Neuronal stem cell (in vitro differentiated cells): ENCODE measurements at regions not wholly inside any gene's neighbourhood (a gene's known extent, or its start where the extent isn't known, plus 50 kb on each side); places are given as distances from the start of the nearest gene placed in this dataset.
A peak's percentile ranks its signal among the peaks of the same experiment; 100 is the strongest.

ENCODE experiments used
- DNase-seq: peaks from one replicate; pipeline ENCODE4 v3.0.0-alpha.2; 2013; ENCODE audit warnings: low spot score
- H2AFZ ChIP-seq: one replicate; pipeline ENCODE4 v1.6.1; 2013; ENCODE audit warnings: mild to moderate bottlenecking, low read length, inconsistent platforms
- H2AK5ac ChIP-seq: 2 replicates; pipeline ENCODE4 v1.6.1; 2013; ENCODE audit warnings: low read depth, mild to moderate bottlenecking, inconsistent platforms, low read length, moderate library complexity, mixed read lengths
- H2BK120ac ChIP-seq: 2 replicates; pipeline ENCODE4 v1.6.1; 2013; ENCODE audit warnings: low read depth, mild to moderate bottlenecking, inconsistent platforms, low read length, moderate library complexity, mixed read lengths
- H2BK12ac ChIP-seq: one replicate; pipeline ENCODE4 v1.6.1; 2013; ENCODE audit warnings: low read length, inconsistent platforms
- H2BK15ac ChIP-seq: 2 replicates; pipeline ENCODE4 v1.6.1; 2013; ENCODE audit warnings: mild to moderate bottlenecking, low read length, inconsistent platforms, mixed read lengths
- H2BK5ac ChIP-seq: one replicate; pipeline ENCODE4 v1.6.1; 2013; ENCODE audit warnings: inconsistent platforms, mild to moderate bottlenecking, low read length, moderate library complexity
- H3K14ac ChIP-seq: one replicate; pipeline ENCODE4 v1.6.1; 2013; ENCODE audit warnings: low read length, inconsistent platforms
- H3K18ac ChIP-seq: 2 replicates; pipeline ENCODE4 v1.6.1; 2013; ENCODE audit warnings: low read length, inconsistent platforms
- H3K23ac ChIP-seq: 2 replicates; pipeline ENCODE4 v1.6.1; 2013; ENCODE audit warnings: low read depth, mild to moderate bottlenecking, mixed read lengths, low read length, inconsistent platforms; ENCODE audit not compliant: poor library complexity
- H3K27ac ChIP-seq: replicated peaks from 3 replicates; pipeline ENCODE4 v1.5.1; 2013; ENCODE audit warnings: low read length, inconsistent platforms
- H3K27me3 ChIP-seq, 3 experiments: 2 replicates each; pipeline ENCODE4 v1.6.1; 2013; ENCODE audit warnings: low read length in 3 of 3, mild to moderate bottlenecking in 2 of 3, inconsistent platforms in 1 of 3, low read depth in 1 of 3, mixed read lengths in 1 of 3, moderate library complexity in 1 of 3; ENCODE audit not compliant: control insufficient read depth in 3 of 3, insufficient read depth in 3 of 3
- H3K36me3 ChIP-seq, 2 donors: replicated peaks in 1 of 2; 2 replicates each; pipeline ENCODE4 v1.6.1; 2013; ENCODE audit warnings: low read length in 2 of 2; ENCODE audit not compliant: control insufficient read depth in 2 of 2, insufficient read depth in 2 of 2
- H3K4ac ChIP-seq: 2 replicates; pipeline ENCODE4 v1.6.1; 2013; ENCODE audit warnings: inconsistent platforms, mild to moderate bottlenecking, low read length, moderate library complexity
- H3K4me1 ChIP-seq, 2 donors: 1 replicate in 1 of 2; 2 replicates in 1 of 2; pipeline ENCODE4 v1.6.1; 2013; ENCODE audit warnings: low read length in 2 of 2, low read depth in 1 of 2; ENCODE audit not compliant: control insufficient read depth in 2 of 2, insufficient read depth in 1 of 2
- H3K4me2 ChIP-seq: one replicate; pipeline ENCODE4 v1.6.1; 2013; ENCODE audit warnings: mild to moderate bottlenecking, low read length, inconsistent platforms; ENCODE audit not compliant: insufficient read depth, poor library complexity, severe bottlenecking
- H3K4me3 ChIP-seq, 2 donors: 2 replicates each; pipeline ENCODE4 v1.5.1; 2013; ENCODE audit warnings: low read length in 2 of 2, mild to moderate bottlenecking in 2 of 2, inconsistent platforms in 1 of 2, moderate library complexity in 1 of 2
- H3K79me1 ChIP-seq: one replicate; pipeline ENCODE4 v1.6.1; 2013; ENCODE audit warnings: low read depth, mild to moderate bottlenecking, inconsistent platforms, low read length, moderate library complexity
- H3K9ac ChIP-seq: one replicate; pipeline ENCODE4 v1.6.1; 2013; ENCODE audit warnings: mild to moderate bottlenecking, low read depth, low read length, inconsistent platforms; ENCODE audit not compliant: poor library complexity
- H3K9me3 ChIP-seq, 2 donors: replicated peaks in 1 of 2; 2 replicates each; pipeline versions ENCODE3 to v1.6.1; 2013; ENCODE audit warnings: low read length in 2 of 2, mild to moderate bottlenecking in 2 of 2, inconsistent platforms in 1 of 2, low read depth in 1 of 2, mixed read lengths in 1 of 2, moderate library complexity in 1 of 2; ENCODE audit not compliant: control insufficient read depth in 2 of 2, insufficient read depth in 1 of 2
- H4K8ac ChIP-seq: one replicate; pipeline ENCODE4 v1.6.1; 2013; ENCODE audit warnings: low read depth, mild to moderate bottlenecking, inconsistent platforms, low read length, moderate library complexity
- H4K91ac ChIP-seq: one replicate; pipeline ENCODE4 v1.6.1; 2013; ENCODE audit warnings: low read length, low read depth, mild to moderate bottlenecking, inconsistent platforms; ENCODE audit not compliant: poor library complexity
- WGBS, 2 donors: extraction: QIAGEN DNeasy Blood & Tissue Kit; methylation state at CpG; one replicate each; pipeline ENCODE4 v1.1.7; 2013; ENCODE audit warnings: missing lambda C conversion rate in 2 of 2, mixed read lengths in 1 of 2; ENCODE audit not compliant: insufficient read length in 2 of 2, insufficient replicate concordance in 1 of 2; ENCODE audit errors: extremely low coverage in 2 of 2; 5-methylcytosine and 5-hydroxymethylcytosine counted together

- peaks cover 0 to 30% (median 0%) of the 10 kb centered on the region in 3 experiments for H3K27me3 ChIP-seq
- H3K36me3 ChIP-seq, result peaks cover 0 to 2% of the 10 kb centered on the region in 2 donors
- WGBS, 2 donors, result no CpG with 5 or more reads among the region's 10 CpGs
- H2BK12ac ChIP-seq, result no peak overlapping the region
- H3K79me1 ChIP-seq, result no peaks in the 10 kb centered on the region
- DNase-seq, result no peak
- H3K14ac ChIP-seq, result no peak overlapping the region
- no peak overlapping the region for H3K27ac ChIP-seq
- H3K4me1 ChIP-seq, result no peaks in the 10 kb centered on the region
- H2BK120ac ChIP-seq, result no peak overlapping the region
- no peak overlapping the region for H3K18ac ChIP-seq
- H3K9ac ChIP-seq, result no peak overlapping the region
- no peak overlapping the region for H2AFZ ChIP-seq
- H2BK15ac ChIP-seq, result no peak overlapping the region
- H3K4ac ChIP-seq, result no peak overlapping the region
- H4K91ac ChIP-seq, result no peak overlapping the region
- H3K23ac ChIP-seq, result no peak overlapping the region
- no peak overlapping the region for H2AK5ac ChIP-seq
- peaks cover 3 to 5% of the 10 kb centered on the region in 2 donors for H3K9me3 ChIP-seq
- H3K4me2 ChIP-seq, result no peak overlapping the region
- no peak overlapping the region for H3K4me3 ChIP-seq
- no peak overlapping the region for H2BK5ac ChIP-seq
- H4K8ac ChIP-seq, result no peak overlapping the region
Measured at GRCh38 chr1:10848109-10848684, 51.8 kb upstream of the CASZ1 start.

- no peak for DNase-seq
- Histone ChIP-seq H3K4ac (no peak overlapping the region), H2BK15ac (no peak overlapping the region), H3K18ac (peak overlapping the region; percentile 42), H3K27me3 (peaks cover 0 to 30% (median 0%) of the 10 kb centered on the region in 3 experiments), H2BK120ac (no peak overlapping the region), H3K9ac (no peak overlapping the region), H3K14ac (peak overlapping the region; percentile 83), H2BK12ac (no peak overlapping the region), H3K79me1 (no peaks in the 10 kb centered on the region), H2AK5ac (peak overlapping the region; percentile 83), H3K4me2 (no peak overlapping the region), H3K4me3 (peak overlapping the region in 1 of 2 donors; percentile 16), H3K23ac (peak overlapping the region; percentile 17), H3K27ac (no peak overlapping the region), H2AFZ (no peak overlapping the region), H3K4me1 (no peaks in the 10 kb centered on the region), H3K9me3 (peaks cover 0 to 3% of the 10 kb centered on the region in 2 donors), H4K8ac (no peak overlapping the region), H3K36me3 (peaks cover 0 to 2% of the 10 kb centered on the region in 2 donors), H4K91ac (no peak overlapping the region), H2BK5ac (no peak overlapping the region)
- no CpG with 5 or more reads among the region's 7 CpGs for WGBS, 2 donors
Measured at GRCh38 chr1:10850026-10850425, 53.6 kb upstream of the CASZ1 start.

GRCh38 chr1:10851024-10852013 lies 54.9 kb upstream of the CASZ1 start:
- Histone ChIP-seq H4K8ac (no peak overlapping the region), H3K4me1 (no peaks in the 10 kb centered on the region), H3K18ac (peak overlapping the region; percentile 61)

GRCh38 chr1:10852018-10852417 lies 55.6 kb upstream of the CASZ1 start:
- Histone ChIP-seq H2AFZ (no peak overlapping the region), H3K9me3 (peaks cover 0 to 3% of the 10 kb centered on the region in 2 donors), H3K18ac (peak overlapping the region; percentile 61), H3K4ac (no peak overlapping the region), H4K91ac (no peak overlapping the region), H3K4me2 (no peak overlapping the region), H3K4me1 (no peaks in the 10 kb centered on the region), H2BK12ac (no peak overlapping the region), H3K4me3 (no peak overlapping the region), H3K23ac (no peak overlapping the region), H3K27ac (no peak overlapping the region), H2BK15ac (no peak overlapping the region), H3K14ac (peak overlapping the region; percentile 14), H2BK5ac (no peak overlapping the region), H3K27me3 (peaks cover 0 to 36% (median 0%) of the 10 kb centered on the region in 3 experiments), H4K8ac (no peak overlapping the region), H3K9ac (no peak overlapping the region), H3K36me3 (peaks cover 0 to 2% of the 10 kb centered on the region in 2 donors), H2BK120ac (no peak overlapping the region), H3K79me1 (no peaks in the 10 kb centered on the region), H2AK5ac (peak overlapping the region; percentile 66)
- no peak for DNase-seq
- WGBS, 2 donors, result no CpG with 5 or more reads among the region's 8 CpGs

More at GRCh38 chr1:10851024-10852013, 54.9 kb upstream of the CASZ1 start:
- no peak overlapping the region for H2BK120ac ChIP-seq
- H2BK15ac ChIP-seq, result no peak overlapping the region
- no peak overlapping the region for H3K4me2 ChIP-seq
- no peak for DNase-seq
- H3K9me3 ChIP-seq, result peaks cover 0 to 3% of the 10 kb centered on the region in 2 donors
- no peak overlapping the region for H2BK12ac ChIP-seq
- no CpG with 5 or more reads among the region's 30 CpGs for WGBS, 2 donors
- peak overlapping the region; percentile 47 for H3K14ac ChIP-seq
- H3K27me3 ChIP-seq, result peaks cover 0 to 30% (median 0%) of the 10 kb centered on the region in 3 experiments
- H3K4ac ChIP-seq, result no peak overlapping the region
- H4K91ac ChIP-seq, result no peak overlapping the region
- H2BK5ac ChIP-seq, result no peak overlapping the region
- no peak overlapping the region for H3K9ac ChIP-seq
- H3K4me3 ChIP-seq, result no peak overlapping the region
- peaks cover 0 to 2% of the 10 kb centered on the region in 2 donors for H3K36me3 ChIP-seq
- H2AK5ac ChIP-seq, result peak overlapping the region; percentile 66
- no peak overlapping the region for H3K27ac ChIP-seq
- H3K23ac ChIP-seq, result no peak overlapping the region
- H2AFZ ChIP-seq, result no peak overlapping the region
- H3K79me1 ChIP-seq, result no peaks in the 10 kb centered on the region
